Right lobe of liver (tissue), 6 donors: ENCODE measurements at regions not wholly inside any gene's neighbourhood (a gene's known extent, or its start where the extent isn't known, plus 50 kb on each side); places are given as distances from the start of the nearest gene placed in this dataset.

Experiments
- ATAC-seq, 4 donors: fragments of 200-7000 bp; cut with Tn5 transposase; one replicate each; pipeline ENCODE4 v1.9.1; 2020; ENCODE audit warnings: mild to moderate bottlenecking in 4 of 4, moderate library complexity in 4 of 4
- DNase-seq, 3 donors: peaks; one replicate each; pipeline ENCODE4 v3.0.0-alpha.2; 2020
- H3K27ac ChIP-seq, 3 donors: fragments of 200-600 bp; one replicate each; pipeline ENCODE4 v1.8.0; 2022
- H3K27me3 ChIP-seq, 2 donors: fragments of 200-600 bp; one replicate each; pipeline ENCODE4 v1.8.0; 2022
- H3K36me3 ChIP-seq, 4 donors: fragments of 200-600 bp; sonication (generic) in 1 of 4; one replicate each; pipeline versions ENCODE4 v1.5.1 to v1.8.0; 2017 to 2022; ENCODE audit warnings: control low read depth in 1 of 4
- H3K4me1 ChIP-seq, 4 donors: fragments of 200-600 bp; sonication (generic) in 1 of 4; one replicate each; pipeline versions ENCODE4 v1.5.1 to v1.8.0; 2017 to 2022; ENCODE audit warnings: control low read depth in 1 of 4
- H3K4me3 ChIP-seq, 3 donors: fragments of 200-600 bp; one replicate each; pipeline ENCODE4 v1.8.0; 2022
- H3K9me3 ChIP-seq, 4 donors: fragments of 200-600 bp; sonication (generic) in 1 of 4; one replicate each; pipeline versions ENCODE4 v1.5.1 to v1.8.0; 2017 to 2022; ENCODE audit warnings: control low read depth in 1 of 4
- POLR2A ChIP-seq: fragments of 450-650 bp; IDR thresholded peaks from one replicate; pipeline ENCODE4 v1.6.1; 2017; ENCODE audit warnings: antibody characterized with exemption, mild to moderate bottlenecking
- WGBS: methylation state at CpG from one replicate; pipeline ENCODE4 v1.1.6; 2018; ENCODE audit warnings: low coverage, low lambda C conversion rate; ENCODE audit not compliant: insufficient coverage; ENCODE audit errors: missing lambda C conversion rate; 5-methylcytosine and 5-hydroxymethylcytosine counted together
- intact Hi-C, 2 donors: fragments of 100-400 bp; cut with DNase I; formaldehyde crosslinking; loops; one replicate each; pipeline versions ENCODE4 v1.11.2 to v1.14.1; 2022
- TF ChIP-seq, protein P1 (sequence below), 4 donors: fragments of 200-600 bp in 3 of 4; fragments of 450-650 bp in 1 of 4; IDR thresholded peaks; one replicate each; pipeline versions ENCODE4 v1.5.1 to v1.8.0; 2016 to 2022; ENCODE audit warnings: antibody characterized with exemption in 4 of 4, mild to moderate bottlenecking in 2 of 4
- donor health status: DM: no; HTN: yes; CAD: no.
- donor health status: DM: no; HTN: no; CAD: no.
- donor health status: DM: no; HTN: no; CAD: no.
- donor health status: DM: no; HTN: yes; CAD: no.
- donor health status: DM: no; HTN: yes; CAD: no.

DNA sequence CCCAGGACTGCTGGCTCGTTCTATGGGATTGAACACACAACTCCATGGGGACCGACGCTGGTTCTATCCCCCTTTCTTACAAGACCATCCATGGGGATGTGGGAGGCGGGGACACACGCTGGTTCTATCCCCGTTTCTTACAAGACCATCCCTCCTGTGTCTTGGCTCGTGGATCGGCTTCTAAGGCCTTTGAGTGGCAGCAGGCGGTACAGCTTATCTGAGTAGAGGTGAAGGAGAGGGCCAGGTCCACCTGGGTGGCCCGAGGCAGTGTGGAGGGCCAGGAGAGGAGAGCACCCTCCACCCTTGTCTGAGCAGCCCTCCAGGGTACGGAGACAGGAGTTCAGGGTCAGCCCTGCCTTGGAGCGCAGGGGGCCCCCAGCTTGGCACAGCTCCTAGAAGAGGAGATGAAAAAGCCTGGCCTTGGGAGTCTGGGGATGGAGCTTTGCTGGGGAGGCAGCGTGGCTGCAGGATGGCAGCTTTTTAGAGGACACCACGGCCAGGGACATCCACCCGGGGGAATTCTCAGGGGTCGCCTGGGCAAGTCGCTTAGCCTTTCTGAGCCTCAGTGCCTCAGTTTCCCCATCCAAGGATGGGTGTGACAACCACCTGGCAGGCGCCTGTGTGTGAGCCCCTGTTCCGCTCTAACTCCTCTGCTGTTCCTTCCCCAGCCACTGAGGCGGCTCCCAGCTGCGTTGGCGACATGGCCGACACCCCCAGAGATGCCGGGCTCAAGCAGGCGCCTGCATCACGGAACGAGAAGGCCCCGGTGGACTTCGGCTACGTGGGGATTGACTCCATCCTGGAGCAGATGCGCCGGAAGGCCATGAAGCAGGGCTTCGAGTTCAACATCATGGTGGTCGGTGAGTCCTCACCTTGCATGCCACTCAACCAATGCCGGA is 341.0 kb downstream of the SEC14L1 start:
- DNase-seq = no peak
- Histone ChIP-seq H3K9me3 (no peaks in the 10 kb centered on the region), H3K27me3 (no peaks in the 10 kb centered on the region), H3K27ac (no peak overlapping the region), H3K4me3 (no peak overlapping the region), H3K36me3 (peaks cover 0 to 19% (median 8%) of the 10 kb centered on the region in 4 donors), H3K4me1 (peaks cover 0 to 25% (median 5%) of the 10 kb centered on the region in 4 donors)
- 91% methylated on average over 18 of the region's 35 CpGs for WGBS
- ATAC-seq = no peak
- intact Hi-C loops = no loop called here
- TF ChIP-seq POLR2A = no peak
- TF ChIP-seq, protein P1, sequence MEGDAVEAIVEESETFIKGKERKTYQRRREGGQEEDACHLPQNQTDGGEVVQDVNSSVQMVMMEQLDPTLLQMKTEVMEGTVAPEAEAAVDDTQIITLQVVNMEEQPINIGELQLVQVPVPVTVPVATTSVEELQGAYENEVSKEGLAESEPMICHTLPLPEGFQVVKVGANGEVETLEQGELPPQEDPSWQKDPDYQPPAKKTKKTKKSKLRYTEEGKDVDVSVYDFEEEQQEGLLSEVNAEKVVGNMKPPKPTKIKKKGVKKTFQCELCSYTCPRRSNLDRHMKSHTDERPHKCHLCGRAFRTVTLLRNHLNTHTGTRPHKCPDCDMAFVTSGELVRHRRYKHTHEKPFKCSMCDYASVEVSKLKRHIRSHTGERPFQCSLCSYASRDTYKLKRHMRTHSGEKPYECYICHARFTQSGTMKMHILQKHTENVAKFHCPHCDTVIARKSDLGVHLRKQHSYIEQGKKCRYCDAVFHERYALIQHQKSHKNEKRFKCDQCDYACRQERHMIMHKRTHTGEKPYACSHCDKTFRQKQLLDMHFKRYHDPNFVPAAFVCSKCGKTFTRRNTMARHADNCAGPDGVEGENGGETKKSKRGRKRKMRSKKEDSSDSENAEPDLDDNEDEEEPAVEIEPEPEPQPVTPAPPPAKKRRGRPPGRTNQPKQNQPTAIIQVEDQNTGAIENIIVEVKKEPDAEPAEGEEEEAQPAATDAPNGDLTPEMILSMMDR (IDR thresholded peaks at IDR 0.05) = no peak

DNA sequence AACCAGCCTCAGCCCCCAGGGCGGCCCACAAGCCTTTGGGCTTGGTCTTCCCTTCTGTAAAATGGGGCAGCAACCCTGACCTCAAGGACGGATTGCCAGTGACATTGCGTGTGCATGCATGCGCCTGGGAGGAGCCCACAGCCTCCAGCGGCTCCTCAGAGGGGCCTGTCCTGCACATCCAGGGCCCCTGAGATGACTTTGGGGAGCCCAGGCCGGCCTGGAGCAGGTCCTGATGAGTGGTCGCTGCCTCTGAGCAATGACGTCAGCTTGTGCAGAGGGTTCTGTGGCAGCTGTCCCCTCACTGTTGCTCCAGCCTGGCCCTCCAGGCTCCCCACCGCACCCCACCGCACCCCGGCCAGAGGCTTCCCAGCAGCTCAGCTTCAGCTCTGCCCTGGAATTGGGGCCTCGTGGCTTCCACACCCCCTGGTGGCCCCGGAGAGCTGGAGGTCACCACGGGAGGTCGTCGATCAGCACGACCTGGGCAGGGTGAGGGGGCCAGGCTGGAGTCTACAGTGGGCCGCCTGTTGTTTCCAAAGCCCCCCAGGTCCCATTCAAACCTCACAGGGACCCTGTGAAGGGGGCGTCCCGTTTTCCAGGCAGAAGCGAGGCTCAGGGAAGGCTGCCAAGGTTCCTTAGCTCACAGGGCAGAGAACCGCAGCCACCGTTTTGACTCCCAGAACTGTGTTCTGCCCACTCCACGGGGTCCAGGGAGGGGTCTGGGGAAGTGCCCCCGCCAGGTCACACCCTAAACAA is 341.8 kb downstream of the SEC14L1 start:
- Histone ChIP-seq H3K36me3 (peaks cover 0 to 19% (median 8%) of the 10 kb centered on the region in 4 donors), H3K4me1 (peaks cover 0 to 17% (median 2%) of the 10 kb centered on the region in 4 donors), H3K27me3 (no peaks in the 10 kb centered on the region), H3K27ac (no peak overlapping the region), H3K4me3 (no peak overlapping the region), H3K9me3 (no peaks in the 10 kb centered on the region)
- ATAC-seq (no peak), DNase-seq (no peak)
- WGBS = no CpG with 5 or more reads among the region's 25 CpGs
- TF ChIP-seq POLR2A = no peak
- TF ChIP-seq, protein P1 (IDR thresholded peaks at IDR 0.05) = no peak
- intact Hi-C loops = no loop called here

DNA sequence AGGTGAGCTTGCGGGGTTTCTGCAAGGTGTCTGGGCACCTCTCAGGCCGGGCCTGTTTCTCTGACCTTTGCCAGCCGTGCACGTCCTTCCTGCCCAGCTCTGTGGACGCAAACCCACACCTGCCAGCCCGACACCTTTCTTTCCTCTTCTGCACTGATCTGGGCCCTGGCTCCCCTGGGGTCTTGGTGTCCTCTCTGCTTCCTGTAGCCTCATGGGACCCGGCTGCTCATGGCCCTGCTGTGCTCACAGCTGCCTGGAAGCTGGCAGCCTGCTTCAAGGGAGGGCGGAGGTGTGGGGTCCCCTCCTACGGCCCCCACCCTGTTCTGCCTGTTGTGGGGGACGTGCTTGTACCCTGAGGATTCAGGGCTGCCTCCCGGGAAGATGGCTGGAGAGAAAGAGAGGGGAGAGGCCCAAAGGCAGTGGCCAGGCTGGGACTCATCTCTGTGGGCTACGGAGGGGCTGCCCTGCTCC is 342.4 kb downstream of the SEC14L1 start:
- no peak overlapping the region for H3K27ac ChIP-seq
- peaks cover 0 to 11% (median 0%) of the 10 kb centered on the region in 4 donors for H3K4me1 ChIP-seq
- TF ChIP-seq, protein P1 (IDR thresholded peaks at IDR 0.05) = no peak
- no peak for TF ChIP-seq POLR2A
- H3K4me3 ChIP-seq = no peak overlapping the region
- ATAC-seq (no peak), DNase-seq (no peak)
- no peaks in the 10 kb centered on the region for H3K27me3 ChIP-seq
- no peaks in the 10 kb centered on the region for H3K9me3 ChIP-seq
- intact Hi-C loops = no loop called here
- WGBS = no CpG with 5 or more reads among the region's 12 CpGs
- peaks cover 0 to 19% (median 8%) of the 10 kb centered on the region in 4 donors for H3K36me3 ChIP-seq

DNA sequence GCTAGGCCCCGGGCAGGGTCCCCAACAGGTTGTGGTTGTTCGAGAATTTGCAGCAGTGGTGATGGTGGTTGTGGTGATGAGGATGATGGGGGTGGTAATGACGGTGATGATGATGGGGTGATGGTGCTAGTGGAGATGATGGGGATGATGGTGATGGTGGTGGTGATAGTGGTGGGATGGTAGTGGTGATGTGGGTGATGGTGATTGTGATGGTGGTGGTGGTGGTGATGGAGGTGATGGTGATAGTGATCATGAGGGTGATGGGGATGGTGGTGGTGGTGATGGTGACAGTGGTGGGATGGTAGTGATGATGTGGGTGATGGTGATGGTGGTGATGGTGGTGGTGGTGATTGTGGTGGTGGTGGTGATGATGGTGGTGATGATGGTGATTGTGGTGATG is 343.3 kb downstream of the SEC14L1 start:
- ATAC-seq = no peak
- no peak for DNase-seq
- no peak overlapping the region for H3K27ac ChIP-seq
- H3K4me3 ChIP-seq = no peak overlapping the region
- no peaks in the 10 kb centered on the region for H3K9me3 ChIP-seq
- TF ChIP-seq POLR2A = no peak
- TF ChIP-seq, protein P1 (IDR thresholded peaks at IDR 0.05) = no peak
- intact Hi-C loops = no loop called here
- H3K27me3 ChIP-seq = no peaks in the 10 kb centered on the region
- peaks cover 0 to 3% (median under 1%) of the 10 kb centered on the region in 4 donors for H3K4me1 ChIP-seq
- H3K36me3 ChIP-seq = peaks cover 0 to 28% (median 12%) of the 10 kb centered on the region in 4 donors
- WGBS = 89% methylated on average over 3 of the region's 3 CpGs
